ENCODE measurements at regions not wholly inside any gene's neighbourhood (a gene's known extent, or its start where the extent isn't known, plus 50 kb on each side); places are given as distances from the start of the nearest gene placed in this dataset.

DNA sequence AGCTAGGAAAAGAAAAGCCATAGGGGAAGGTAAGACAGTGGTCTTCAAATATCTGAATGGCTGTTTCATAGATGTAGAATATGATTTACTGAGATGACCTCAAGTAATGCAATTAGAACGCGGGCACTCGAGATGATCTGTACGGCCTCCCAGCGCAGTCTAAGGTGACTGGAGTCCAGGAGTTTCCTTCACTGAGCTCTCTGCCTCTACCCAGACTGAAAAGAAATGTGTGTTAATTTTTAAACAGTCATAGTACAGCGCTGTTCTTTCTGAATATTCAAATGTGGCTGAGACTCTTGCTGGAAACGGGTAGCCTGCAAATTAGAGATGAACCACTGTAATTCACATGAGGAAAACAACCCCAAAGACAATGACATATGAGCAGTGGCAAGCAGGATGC lies 562.4 kb upstream of the AUTS2 start (continued):
- TF ChIP-seq CEBPB (IDR thresholded peaks at IDR 0.05; ENCODE audit: low read depth, low read length), result no peak
- TF ChIP-seq PHF8 (conservative IDR thresholded peaks at IDR 0.05; ENCODE audit: low read depth, low read length), result no peak
- TF ChIP-seq, protein P1, sequence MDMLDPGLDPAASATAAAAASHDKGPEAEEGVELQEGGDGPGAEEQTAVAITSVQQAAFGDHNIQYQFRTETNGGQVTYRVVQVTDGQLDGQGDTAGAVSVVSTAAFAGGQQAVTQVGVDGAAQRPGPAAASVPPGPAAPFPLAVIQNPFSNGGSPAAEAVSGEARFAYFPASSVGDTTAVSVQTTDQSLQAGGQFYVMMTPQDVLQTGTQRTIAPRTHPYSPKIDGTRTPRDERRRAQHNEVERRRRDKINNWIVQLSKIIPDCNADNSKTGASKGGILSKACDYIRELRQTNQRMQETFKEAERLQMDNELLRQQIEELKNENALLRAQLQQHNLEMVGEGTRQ (IDR thresholded peaks at IDR 0.05; ENCODE audit: low read length), result no peak
- no peak for TF ChIP-seq KDM4A (IDR thresholded peaks at IDR 0.05; ENCODE audit: low read depth, low read length, severe bottlenecking)
- TF ChIP-seq TAF1 (IDR thresholded peaks at IDR 0.05; ENCODE audit: low read depth, low read length), result no peak
- TF ChIP-seq EGR1 (IDR thresholded peaks at IDR 0.05; ENCODE audit: borderline replicate concordance, low read depth, low read length), result no peak
- TF ChIP-seq CHD1 (IDR thresholded peaks at IDR 0.05; ENCODE audit: low read depth, low read length), result no peak

All from H1 (cell line).